GM21737 (cell line): ENCODE measurements at regions not wholly inside any gene's neighbourhood (a gene's known extent, or its start where the extent isn't known, plus 50 kb on each side); places are given as distances from the start of the nearest gene placed in this dataset.
"Not testable (repeated sequence)": the region's sequence is repeated elsewhere in the genome, so short reads cannot be mapped to it uniquely, and the experiment has no call there.

Experiments
- ATAC-seq: cut with Tn5 transposase; IDR thresholded peaks from one replicate; pipeline ENCODE4 v1.9.1; 2021; ENCODE audit warnings: mild to moderate bottlenecking, moderate library complexity; ENCODE audit not compliant: unreplicated experiment

- no peak for ATAC-seq
Observed at GRCh38 chr11:116325247-116325646, 447.5 kb downstream of the BUD13 start.

- ATAC-seq = not testable (repeated sequence)
Observed at GRCh38 chr11:116324077-116324476, 448.7 kb downstream of the BUD13 start.

DNA sequence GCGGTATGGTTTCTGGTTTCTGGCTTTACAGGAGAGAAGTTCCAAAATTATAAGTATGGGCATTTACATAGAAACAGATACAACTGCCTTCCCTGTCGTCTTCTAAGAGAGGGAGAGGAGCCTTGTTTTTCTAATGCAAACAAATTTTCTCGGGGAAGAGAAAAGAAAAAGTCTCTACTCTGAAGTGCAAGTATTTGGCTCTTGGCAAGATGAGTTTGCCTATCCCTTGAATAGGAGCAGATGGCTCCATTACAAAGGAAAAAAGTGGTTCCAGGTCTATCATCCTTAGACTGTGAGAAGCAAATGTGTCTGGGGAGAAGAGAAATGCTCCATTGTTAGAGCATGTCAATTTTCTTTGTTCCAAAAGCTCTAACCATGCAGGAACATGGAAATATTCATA, 455.6 kb downstream of the BUD13 start:
- no peak for ATAC-seq

DNA sequence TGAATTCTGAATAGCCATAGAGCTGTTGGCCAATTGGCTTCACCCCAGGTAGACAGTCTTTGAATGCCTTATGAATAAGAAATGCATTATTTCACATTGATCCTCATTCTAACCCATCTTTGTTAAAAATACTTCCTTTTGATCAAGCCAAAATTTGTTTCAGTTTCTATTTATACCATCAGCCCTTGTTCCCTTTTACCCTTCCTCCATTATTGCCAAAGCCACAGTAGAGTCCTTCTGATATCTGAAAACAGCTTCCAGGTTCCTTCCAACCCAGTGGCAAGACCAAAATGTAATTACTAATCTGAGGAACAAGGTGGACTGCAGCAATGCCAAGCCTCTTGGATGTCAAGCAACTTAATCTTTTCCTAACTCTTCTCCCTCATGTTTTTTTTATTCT, 458.8 kb downstream of the BUD13 start:
- ATAC-seq = no peak

DNA sequence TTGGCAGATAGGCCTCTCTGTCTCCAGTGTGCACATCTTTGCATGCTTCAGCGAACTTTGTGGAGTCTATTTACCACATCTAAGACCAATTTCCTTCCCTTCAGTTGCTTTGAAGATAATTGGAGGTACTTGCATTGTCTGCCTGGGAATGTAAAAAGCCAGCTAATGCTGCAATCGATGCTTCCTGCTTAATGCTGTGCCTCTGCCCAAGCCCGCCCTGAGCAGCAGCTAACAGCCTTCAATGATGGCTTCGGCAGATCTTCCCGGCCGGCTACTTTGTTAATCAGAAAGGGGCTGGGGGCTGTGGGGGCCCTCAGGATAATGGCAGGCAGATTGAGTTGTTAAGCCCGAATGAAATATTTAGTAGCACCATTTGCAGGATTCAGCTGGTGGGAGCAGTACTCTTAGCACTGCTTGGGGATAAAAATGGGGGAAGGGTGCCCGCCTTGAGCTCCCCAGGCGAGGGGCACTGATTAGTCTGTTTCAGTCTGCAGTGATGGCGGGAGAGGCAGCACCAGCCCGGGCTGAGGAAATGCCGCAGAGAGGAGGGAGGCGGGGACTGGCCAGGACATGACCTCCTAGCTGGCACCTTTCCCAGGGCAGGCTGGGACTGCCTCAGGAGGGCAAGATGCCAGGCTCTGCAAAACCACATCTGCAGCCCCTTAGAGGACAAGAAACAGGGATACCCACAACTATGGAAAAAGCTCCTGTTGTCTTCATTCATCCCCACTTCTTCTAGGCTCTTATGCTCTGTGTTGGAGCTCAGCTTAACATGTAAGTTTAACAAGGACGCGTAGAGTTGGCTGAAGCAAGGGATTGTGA, 460.0 kb downstream of the BUD13 start:
- no peak for ATAC-seq

- no peak for ATAC-seq
Observed at GRCh38 chr11:116311206-116311605, 461.6 kb downstream of the BUD13 start.

DNA sequence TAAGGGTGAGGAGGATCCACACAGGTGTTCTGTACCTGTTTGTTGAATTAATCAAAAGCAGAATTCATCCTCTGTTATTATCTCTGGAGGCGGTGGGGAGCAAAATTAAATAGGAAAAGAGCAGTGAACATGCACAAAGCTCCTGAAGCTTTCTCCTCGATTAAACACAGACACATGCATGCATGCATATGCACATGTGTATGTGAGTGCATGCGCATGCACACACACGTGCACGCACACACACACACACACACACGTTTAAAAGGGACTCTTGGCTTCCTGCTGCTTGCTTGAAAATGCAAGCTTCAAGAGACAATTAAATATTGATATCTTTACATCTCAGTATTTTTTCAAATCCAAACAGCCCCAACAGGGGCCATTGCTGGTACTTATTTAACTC, 462.1 kb downstream of the BUD13 start:
- no peak for ATAC-seq

- ATAC-seq = no peak
Observed at GRCh38 chr11:116310226-116310625, 462.6 kb downstream of the BUD13 start.

DNA sequence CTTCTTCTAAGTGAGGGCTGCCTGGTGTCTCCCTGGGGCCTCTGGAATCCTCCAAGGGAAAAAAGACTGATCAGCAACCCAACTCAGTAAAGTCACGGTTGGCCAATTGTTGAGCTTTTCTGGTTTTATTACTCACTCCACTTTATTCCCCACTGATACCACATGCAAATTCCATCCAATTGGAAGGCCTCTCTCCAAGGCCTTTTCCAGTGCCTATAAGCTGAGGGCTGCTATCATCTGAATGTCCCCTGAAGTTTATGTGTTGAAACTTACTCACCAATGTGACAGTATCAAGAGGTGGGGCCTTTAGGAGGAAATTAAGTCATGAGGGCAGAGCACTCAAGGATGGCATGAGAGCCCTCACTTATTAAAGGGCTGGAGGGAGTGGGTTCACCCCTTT, 463.3 kb downstream of the BUD13 start:
- ATAC-seq = no peak

DNA sequence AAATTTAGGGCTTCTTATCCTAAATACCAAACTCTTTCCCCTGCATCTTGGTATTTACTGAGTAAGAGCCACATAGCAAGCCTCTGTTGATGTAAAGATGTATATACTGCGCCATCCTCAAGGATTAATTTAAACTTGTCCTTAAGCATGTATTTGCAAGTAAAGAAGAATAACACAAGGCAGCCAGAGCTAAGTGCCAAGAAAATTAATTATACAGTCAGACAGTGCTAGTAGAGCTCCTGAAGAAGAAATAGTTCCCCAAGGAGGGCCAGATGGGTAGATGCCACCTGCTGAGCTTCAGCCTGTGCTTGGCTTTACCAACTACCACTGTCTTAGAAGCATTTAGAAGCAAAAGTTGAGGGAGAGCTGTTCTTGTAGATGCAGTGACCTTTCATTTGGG, 470.0 kb downstream of the BUD13 start:
- ATAC-seq = no peak

DNA sequence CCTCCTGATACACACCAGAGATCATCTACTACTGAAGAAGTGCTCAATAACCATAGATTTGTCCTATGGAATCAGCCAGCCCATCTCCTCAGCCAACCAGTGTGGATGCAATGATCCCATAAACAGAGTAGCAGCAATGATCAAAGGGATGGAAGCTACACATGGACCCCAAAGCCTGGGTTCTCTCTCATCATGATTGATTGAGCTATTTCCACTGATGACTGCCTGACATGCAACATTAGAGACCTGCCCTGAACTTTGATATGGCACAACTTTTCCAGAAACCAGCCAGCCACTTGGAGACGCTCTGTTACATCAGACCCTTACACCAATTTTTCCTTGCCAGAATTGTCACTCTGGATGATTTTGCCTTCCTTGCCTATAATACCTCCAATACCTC, 471.6 kb downstream of the BUD13 start:
- no peak for ATAC-seq

- no peak for ATAC-seq
Observed at GRCh38 chr11:116300232-116300631, 472.6 kb downstream of the BUD13 start.

- ATAC-seq = no peak
Observed at GRCh38 chr11:116294630-116295029, 478.2 kb downstream of the BUD13 start.

DNA sequence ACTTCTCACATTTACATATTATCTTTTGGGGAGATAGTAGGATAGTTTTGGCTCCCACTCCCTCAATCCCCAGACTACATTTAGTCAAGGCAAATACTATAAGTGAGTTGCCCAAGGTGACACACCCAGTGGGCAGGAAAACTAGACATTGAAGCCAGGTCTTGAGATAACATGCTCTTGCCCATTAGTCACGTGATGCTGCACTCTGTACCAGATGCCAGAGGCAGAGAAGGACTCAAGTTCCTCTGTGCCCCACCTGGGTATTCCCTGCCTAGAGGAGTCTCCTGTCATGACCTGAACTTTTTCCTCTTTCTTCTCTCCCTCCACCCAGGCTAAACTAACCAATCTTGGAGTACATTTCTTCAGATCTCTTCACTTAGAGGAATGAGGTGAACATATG, 484.9 kb downstream of the BUD13 start:
- no peak for ATAC-seq

- ATAC-seq = no peak
Observed at GRCh38 chr11:116285026-116285425, 487.8 kb downstream of the BUD13 start.

DNA sequence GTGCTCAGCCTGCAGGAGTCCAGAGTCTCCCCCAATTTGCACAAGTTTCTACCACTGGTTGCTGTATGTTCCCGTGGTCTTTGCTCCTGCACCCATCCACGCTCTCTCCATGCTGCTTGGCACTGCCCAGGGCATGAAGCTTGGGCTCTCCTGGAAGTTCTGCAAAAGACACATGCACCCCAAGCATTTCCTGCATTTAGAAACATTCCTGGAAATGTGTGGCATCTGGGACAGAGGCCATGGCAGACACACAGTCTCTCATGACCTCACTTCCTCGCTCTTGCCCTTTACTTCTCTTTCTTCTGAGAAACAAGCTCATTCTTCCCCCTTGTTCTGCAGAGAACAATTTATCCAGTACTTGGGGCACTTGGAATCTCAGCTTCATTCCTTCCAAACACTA, 489.5 kb downstream of the BUD13 start:
- no peak for ATAC-seq

DNA sequence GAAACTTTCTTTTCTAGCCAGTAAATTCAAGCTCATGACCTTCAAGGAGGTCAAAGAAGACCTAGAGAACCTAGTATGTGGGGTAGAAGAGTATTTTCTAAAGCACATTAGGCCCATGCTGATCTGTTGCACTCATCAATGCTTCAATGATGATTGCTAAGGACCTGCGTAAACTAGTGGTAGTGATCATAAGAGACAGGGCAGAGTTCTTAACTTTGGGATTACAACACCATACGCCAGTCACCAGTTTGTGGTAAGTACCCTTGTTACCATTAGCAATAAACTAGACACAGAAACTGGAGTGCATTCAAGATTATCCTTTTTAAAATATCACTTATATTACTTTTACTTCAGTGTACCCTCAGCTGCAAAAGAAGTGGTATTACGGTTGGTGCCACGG, 490.3 kb downstream of the BUD13 start:
- ATAC-seq = no peak

- ATAC-seq = no peak
Observed at GRCh38 chr11:116281173-116282160, 491.3 kb downstream of the BUD13 start.

DNA sequence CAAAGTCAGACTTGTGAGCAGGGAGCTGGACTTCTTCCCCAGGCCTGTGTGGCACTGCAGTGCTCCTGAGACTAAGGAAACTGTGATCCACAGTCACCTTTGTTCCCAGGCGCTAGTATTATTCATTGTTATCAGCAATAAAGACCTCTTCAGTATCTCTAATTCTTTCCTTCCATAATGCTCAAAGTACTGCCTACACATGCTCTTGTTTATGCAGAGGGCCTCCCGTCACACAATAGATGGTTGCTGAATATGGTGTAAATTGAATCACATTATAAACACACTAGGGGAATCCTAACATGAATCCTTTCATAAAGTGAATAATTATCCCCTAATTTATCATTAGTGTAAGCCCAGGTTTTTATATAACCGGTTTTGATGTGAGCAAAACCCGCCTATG, 493.3 kb downstream of the BUD13 start:
- no peak for ATAC-seq

- ATAC-seq = no peak
Observed at GRCh38 chr11:116278076-116278475, 494.7 kb downstream of the BUD13 start.

DNA sequence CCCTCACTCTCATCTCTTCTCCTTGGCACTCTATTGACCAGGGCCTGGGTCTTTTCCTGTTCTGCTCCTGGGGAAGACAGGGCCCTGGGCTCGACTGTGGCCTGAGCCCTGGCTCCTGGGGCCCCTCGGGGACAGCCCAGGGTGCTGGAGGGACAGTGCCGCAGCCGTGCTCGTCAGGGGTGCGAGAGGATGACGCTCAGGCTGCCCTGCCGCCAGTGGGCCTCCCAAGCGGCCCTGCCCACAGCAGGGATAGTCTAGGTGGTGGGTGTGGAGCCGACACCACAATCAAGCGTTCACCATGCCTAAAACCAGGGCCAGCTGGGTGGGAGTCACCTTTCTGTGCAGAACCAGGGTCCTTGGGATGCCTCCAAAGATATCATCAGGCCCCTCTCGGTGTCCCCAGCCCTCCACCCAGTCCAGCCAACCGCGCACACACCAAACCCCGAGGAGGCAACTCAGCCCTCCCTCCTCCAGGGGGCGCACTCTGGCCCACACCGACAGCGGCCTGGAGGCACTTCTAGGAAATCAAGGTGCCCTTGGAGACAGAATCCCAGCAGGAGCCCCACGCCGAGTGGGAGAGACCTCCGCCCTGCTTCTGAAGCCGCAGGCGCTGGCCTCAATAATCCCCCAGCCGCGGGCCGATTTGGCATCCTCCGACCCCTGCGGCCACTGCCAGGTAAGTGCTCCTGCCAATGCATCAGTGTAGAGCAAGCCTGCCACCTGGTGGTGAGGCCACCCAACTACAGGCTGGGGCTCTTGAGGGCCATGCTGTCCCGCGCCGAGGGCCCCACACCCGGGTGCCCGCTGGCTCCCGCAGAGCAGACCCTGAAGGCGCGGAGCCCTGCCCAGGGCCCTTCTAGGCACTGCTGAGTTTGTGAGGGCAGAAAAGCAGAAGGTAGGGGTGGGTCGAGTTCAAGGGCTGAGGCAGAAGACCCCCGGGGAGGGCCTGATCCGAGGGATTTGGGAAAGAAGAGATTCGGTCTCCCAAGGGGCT, 496.4 kb downstream of the BUD13 start:
- peak; percentile 71 for ATAC-seq
